MCF 10A (cell line): ENCODE measurements at regions not wholly inside any gene's neighbourhood (a gene's known extent, or its start where the extent isn't known, plus 50 kb on each side); places are given as distances from the start of the nearest gene placed in this dataset.
A peak's percentile ranks its signal among the peaks of the same experiment; 100 is the strongest.

Experiments
- BruUV-seq: library from RNA; stranded (reverse); fragments of 400-500 nt; replicated peaks from 2 replicates; lab custom pipeline; 2021; lab: Mats Ljungman, UMichigan
- CTCF ChIA-PET: fragments of 300-600 bp; sonication (Branson Sonifier 250); formaldehyde crosslinking; extraction: SDS; loops from one replicate; lab custom pipeline; 2021; ENCODE audit warnings: antibody characterized with exemption, inconsistent platforms; lab: Yijun Ruan, JAX
- POLR2A ChIA-PET: fragments of 300-600, 350-650 bp; sonication (Branson Sonifier 250); formaldehyde crosslinking; extraction: SDS; loops from one replicate; lab custom pipeline; 2020; ENCODE audit warnings: antibody characterized with exemption, inconsistent platforms; lab: Yijun Ruan, JAX
- DNase-seq: peaks from one replicate; pipeline ENCODE4 v3.0.0-alpha.2; 2018; ENCODE audit not compliant: unreplicated experiment
- H3K27ac Mint-ChIP-seq: one replicate; pipeline ENCODE4 v1.8.0; 2022; ENCODE audit warnings: mild to moderate bottlenecking, low read depth, mixed read lengths; ENCODE audit not compliant: unreplicated experiment
- H3K27me3 Mint-ChIP-seq: one replicate; pipeline ENCODE4 v1.8.0; 2022; ENCODE audit warnings: mixed read lengths; ENCODE audit not compliant: insufficient read depth, unreplicated experiment
- H3K36me3 Mint-ChIP-seq: one replicate; pipeline ENCODE4 v1.8.0; 2022; ENCODE audit warnings: mild to moderate bottlenecking, moderate library complexity, mixed read lengths; ENCODE audit not compliant: insufficient read depth, unreplicated experiment
- H3K4me1 Mint-ChIP-seq: one replicate; pipeline ENCODE4 v1.8.0; 2022; ENCODE audit warnings: mixed read lengths; ENCODE audit not compliant: insufficient read depth, unreplicated experiment
- H3K4me3 Mint-ChIP-seq: one replicate; pipeline ENCODE4 v1.8.0; 2022; ENCODE audit warnings: mild to moderate bottlenecking, moderate library complexity, mixed read lengths; ENCODE audit not compliant: unreplicated experiment
- H3K9me3 Mint-ChIP-seq: one replicate; pipeline ENCODE4 v1.8.0; 2022; ENCODE audit warnings: mixed read lengths; ENCODE audit not compliant: unreplicated experiment
- CTCF ChIP-seq: fragments of 200-600 bp; IDR thresholded peaks from one replicate; pipeline ENCODE4 v1.8.0; 2022; ENCODE audit warnings: antibody characterized with exemption, mild to moderate bottlenecking; ENCODE audit not compliant: unreplicated experiment
- intact Hi-C: fragments of 100-400 bp; cut with micrococcal nuclease; formaldehyde crosslinking; loops from 2 replicates; pipeline ENCODE4 v1.14.1; 2022

GRCh38 chr2:235187806-235188205 is 236.0 kb downstream of the SH3BP4 start:
- Mint-ChIP-seq H3K9me3 (no peaks in the 10 kb centered on the region), H3K4me1 (no peaks in the 10 kb centered on the region), H3K27ac (no peak overlapping the region), H3K4me3 (no peak overlapping the region), H3K27me3 (peaks cover 68% of the 10 kb centered on the region), H3K36me3 (peaks cover 5% of the 10 kb centered on the region)
- CTCF ChIA-PET, result interaction anchor here (0.7 kb wide), 1 partner anchor 9 kb away, joined by 3 read pairs; no protein-coding TSS in a partner anchor
- POLR2A ChIA-PET, result interaction anchor here (1.5 kb wide), 1 partner anchor 9 kb away, joined by 5 read pairs; no protein-coding TSS in a partner anchor
- intact Hi-C loops, result no loop called here
- TF ChIP-seq CTCF, result no peak
- no TSS peak for BruUV-seq
- DNase-seq, result no peak

GRCh38 chr2:235191486-235191885 is 239.7 kb downstream of the SH3BP4 start:
- no peak for DNase-seq
- ChIA-PET CTCF (interaction anchor here (0.6 kb wide), 1 partner anchor 74 kb away, joined by 3 read pairs; no protein-coding TSS in a partner anchor), POLR2A (interaction anchor here (1.6 kb wide), 1 partner anchor 20 kb away, joined by 3 read pairs; no protein-coding TSS in a partner anchor)
- peaks cover under 1% of the 10 kb centered on the region for H3K36me3 Mint-ChIP-seq
- no peak overlapping the region for H3K27ac Mint-ChIP-seq
- TF ChIP-seq CTCF, result no peak
- no peaks in the 10 kb centered on the region for H3K9me3 Mint-ChIP-seq
- no peak overlapping the region for H3K4me3 Mint-ChIP-seq
- peaks cover 56% of the 10 kb centered on the region for H3K27me3 Mint-ChIP-seq
- no peaks in the 10 kb centered on the region for H3K4me1 Mint-ChIP-seq
- BruUV-seq, result no TSS peak
- intact Hi-C loops, result no loop called here

GRCh38 chr2:235191978-235192377 is 240.2 kb downstream of the SH3BP4 start:
- Mint-ChIP-seq H3K4me1 (no peaks in the 10 kb centered on the region), H3K27ac (no peak overlapping the region), H3K4me3 (no peak overlapping the region), H3K27me3 (peaks cover 51% of the 10 kb centered on the region), H3K9me3 (no peaks in the 10 kb centered on the region), H3K36me3 (no peaks in the 10 kb centered on the region)
- no peak for TF ChIP-seq CTCF
- intact Hi-C loops, result no loop called here
- DNase-seq, result peak; percentile 11
- no TSS peak for BruUV-seq
- CTCF ChIA-PET, result interaction anchor here (0.6 kb wide), 1 partner anchor 75 kb away, joined by 3 read pairs; no protein-coding TSS in a partner anchor
- POLR2A ChIA-PET, result interaction anchor here (1.6 kb wide), 1 partner anchor 20 kb away, joined by 3 read pairs; no protein-coding TSS in a partner anchor

- no peak for DNase-seq
- TF ChIP-seq CTCF, result no peak
- Mint-ChIP-seq H3K36me3 (no peaks in the 10 kb centered on the region), H3K4me1 (no peaks in the 10 kb centered on the region), H3K27me3 (peaks cover 56% of the 10 kb centered on the region), H3K4me3 (no peak overlapping the region), H3K9me3 (no peaks in the 10 kb centered on the region), H3K27ac (no peak overlapping the region)
- BruUV-seq, result no TSS peak
- ChIA-PET CTCF (no interaction called here), POLR2A (no interaction called here)
- intact Hi-C loops, result no loop called here
Observed at GRCh38 chr2:235194351-235194750, 242.5 kb downstream of the SH3BP4 start.
